Activated CD4-positive, alpha-beta T cell treated with anti-CD3 and anti-CD28 coated beads, Interleukin-2, amount 50 U/mL, for 1 hour (primary cell): ENCODE measurements at regions not wholly inside any gene's neighbourhood (a gene's known extent, or its start where the extent isn't known, plus 50 kb on each side); places are given as distances from the start of the nearest gene placed in this dataset.

Experiments
- DNase-seq: peaks from one replicate; pipeline ENCODE4 v3.0.0-alpha.2; 2020

- no peak for DNase-seq
Observed at GRCh38 chr2:176544991-176545956, 276.0 kb downstream of the MTX2 start.

- DNase-seq = no peak
Observed at GRCh38 chr2:176546550-176546949, 277.3 kb downstream of the MTX2 start.

- DNase-seq = no peak
Observed at GRCh38 chr2:176552501-176553135, 283.4 kb downstream of the MTX2 start.

- peak; percentile 13 for DNase-seq
Observed at GRCh38 chr2:176553685-176554100, 284.5 kb downstream of the MTX2 start.

GRCh38 chr2:176554101-176555048, 285.1 kb downstream of the MTX2 start:
- DNase-seq = no peak

- no peak for DNase-seq
Observed at GRCh38 chr2:176555112-176555511, 285.9 kb downstream of the MTX2 start.

- no peak for DNase-seq
Observed at GRCh38 chr2:176555781-176556180, 286.5 kb downstream of the MTX2 start.

GRCh38 chr2:176556373-176556772, 287.1 kb downstream of the MTX2 start:
- DNase-seq = no peak

GRCh38 chr2:176557821-176558220, 288.6 kb downstream of the MTX2 start:
- no peak for DNase-seq

GRCh38 chr2:176558574-176559140, 289.4 kb downstream of the MTX2 start:
- no peak for DNase-seq

- DNase-seq = no peak
Observed at GRCh38 chr2:176560296-176560695, 291.1 kb downstream of the MTX2 start.

GRCh38 chr2:176561706-176562105, 292.5 kb downstream of the MTX2 start:
- DNase-seq = no peak

GRCh38 chr2:176562359-176563078, 293.3 kb downstream of the MTX2 start:
- DNase-seq = no peak

- DNase-seq = no peak
Observed at GRCh38 chr2:176565641-176566323, 296.5 kb downstream of the MTX2 start.

GRCh38 chr2:176566496-176566895, 297.3 kb downstream of the MTX2 start:
- no peak for DNase-seq

GRCh38 chr2:176566961-176567360, 297.7 kb downstream of the MTX2 start:
- no peak for DNase-seq

- no peak for DNase-seq
Observed at GRCh38 chr2:176567361-176567760, 298.1 kb downstream of the MTX2 start.

GRCh38 chr2:176569574-176569973, 300.3 kb downstream of the MTX2 start:
- no peak for DNase-seq

- no peak for DNase-seq
Observed at GRCh38 chr2:176573612-176574483, 304.6 kb downstream of the MTX2 start.
